NCI-H2107 treated with DMSO at 0.1 percent for 48 hours (cell line): ENCODE measurements at regions not wholly inside any gene's neighbourhood (a gene's known extent, or its start where the extent isn't known, plus 50 kb on each side); places are given as distances from the start of the nearest gene placed in this dataset.

ENCODE experiments used
- DNase-seq: peaks from one replicate; lab custom pipeline; 2025; ENCODE audit not compliant: unreplicated experiment; lab: John Stamatoyannopoulos, UW

- no peak for DNase-seq
Observed at GRCh38 chr2:12965540-12966269, 249.0 kb downstream of the TRIB2 start.

DNA sequence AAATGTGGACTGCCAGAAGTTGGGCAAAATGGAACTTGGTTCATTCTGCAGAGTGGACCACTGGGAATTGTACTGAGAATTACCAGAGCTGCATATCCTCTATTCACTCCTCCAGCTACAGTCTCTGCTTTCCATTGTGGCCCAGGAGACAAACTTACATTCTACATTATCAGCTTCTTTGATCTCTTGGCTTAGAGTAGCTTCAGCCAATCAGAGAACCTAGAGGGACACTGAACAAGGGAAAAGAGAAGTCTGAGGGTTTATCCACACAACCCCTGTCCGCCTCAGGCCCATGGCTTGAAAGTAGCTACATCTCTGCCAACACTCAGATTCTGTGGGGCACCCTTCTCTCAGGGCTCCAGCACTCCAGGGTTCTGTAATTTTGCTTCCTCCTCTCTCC, 251.1 kb downstream of the TRIB2 start:
- DNase-seq = no peak

GRCh38 chr2:12968399-12968798, 251.7 kb downstream of the TRIB2 start:
- no peak for DNase-seq

- no peak for DNase-seq
Observed at GRCh38 chr2:12970861-12971260, 254.1 kb downstream of the TRIB2 start.

GRCh38 chr2:12971581-12972365, 255.0 kb downstream of the TRIB2 start:
- DNase-seq = no peak

GRCh38 chr2:12978066-12978835, 261.5 kb downstream of the TRIB2 start:
- no peak for DNase-seq

GRCh38 chr2:12979066-12979465, 262.3 kb downstream of the TRIB2 start:
- no peak for DNase-seq

DNA sequence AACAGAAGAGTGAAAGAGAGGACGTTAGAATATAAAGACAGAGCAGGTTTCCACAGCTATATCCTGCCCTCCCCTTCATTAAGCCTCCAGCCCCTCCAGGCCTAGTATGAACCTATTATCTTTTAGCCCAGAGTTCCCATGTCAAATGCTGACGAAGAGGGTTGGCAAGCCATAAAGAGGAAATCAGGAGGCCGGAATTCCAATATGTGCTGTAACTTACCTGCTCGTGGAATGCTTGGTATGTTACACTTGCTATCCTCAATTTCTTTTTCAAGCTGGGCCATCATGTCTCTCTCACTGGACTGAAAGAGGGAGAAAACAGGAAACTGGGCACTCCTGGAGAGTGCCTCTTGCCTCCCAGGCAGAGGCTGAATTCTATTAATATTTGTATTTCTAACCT, 264.1 kb downstream of the TRIB2 start:
- DNase-seq = no peak

GRCh38 chr2:12982149-12982584, 265.4 kb downstream of the TRIB2 start:
- DNase-seq = no peak

- DNase-seq = no peak
Observed at GRCh38 chr2:12987246-12987645, 270.5 kb downstream of the TRIB2 start.

DNA sequence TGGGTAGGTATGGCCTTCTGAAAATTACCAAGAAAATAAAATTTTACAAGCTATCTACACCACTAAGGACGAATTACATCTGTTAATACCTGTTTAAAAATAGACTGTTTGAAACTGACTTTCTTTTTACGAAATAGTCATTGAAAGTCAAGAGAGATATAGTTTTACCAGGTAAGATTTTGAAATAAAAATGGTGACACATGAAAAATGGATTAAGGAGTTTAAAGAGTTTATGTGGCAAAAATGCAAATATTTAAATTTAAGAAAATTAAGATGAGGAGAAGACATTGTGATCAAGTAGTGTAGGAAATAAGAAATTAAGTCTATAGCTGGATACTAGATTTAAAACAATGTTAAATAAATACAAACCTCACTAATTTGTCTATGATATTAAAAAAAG, 271.5 kb downstream of the TRIB2 start:
- no peak for DNase-seq

GRCh38 chr2:12990523-12990922, 273.8 kb downstream of the TRIB2 start:
- no peak for DNase-seq

GRCh38 chr2:12998685-12999084, 281.9 kb downstream of the TRIB2 start:
- DNase-seq = no peak

DNA sequence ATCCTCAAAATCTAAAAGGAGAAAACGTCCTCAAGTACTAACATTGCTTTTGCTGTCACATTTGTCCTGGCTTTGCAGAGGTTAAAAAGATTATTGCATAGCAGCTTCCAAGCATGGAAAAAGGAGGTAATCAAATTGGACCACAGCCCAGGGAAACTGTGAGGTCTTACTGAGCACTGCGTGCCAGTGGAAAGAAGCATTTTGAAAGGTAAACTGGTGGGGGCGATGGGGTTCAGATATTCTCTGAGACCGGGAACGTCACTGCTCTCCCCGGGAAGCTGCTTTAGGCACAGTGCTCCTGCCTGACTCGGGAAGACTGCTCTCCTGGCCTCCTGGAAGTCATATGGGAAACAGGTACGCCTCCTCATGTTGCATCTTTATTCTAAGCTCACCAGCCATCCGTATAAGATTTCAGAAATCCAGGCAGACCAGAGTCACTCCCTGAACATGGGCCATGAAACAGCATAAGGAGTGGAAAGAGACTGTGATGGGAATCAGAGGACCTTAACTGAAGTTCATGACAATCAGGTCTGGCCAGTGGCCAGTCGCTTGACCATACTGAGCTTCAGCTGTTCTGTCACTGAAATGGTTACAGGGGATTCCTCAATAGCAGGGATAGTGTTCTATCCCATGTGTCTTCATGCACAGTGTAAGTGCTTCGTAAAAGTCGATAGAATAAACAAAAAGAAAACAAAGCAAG, 284.1 kb downstream of the TRIB2 start:
- no peak for DNase-seq

- DNase-seq = no peak
Observed at GRCh38 chr2:13001408-13001807, 284.7 kb downstream of the TRIB2 start.

- no peak for DNase-seq
Observed at GRCh38 chr2:13002536-13003331, 286.0 kb downstream of the TRIB2 start.

- no peak for DNase-seq
Observed at GRCh38 chr2:13003500-13003899, 286.8 kb downstream of the TRIB2 start.

GRCh38 chr2:13005048-13005447, 288.3 kb downstream of the TRIB2 start:
- no peak for DNase-seq

DNA sequence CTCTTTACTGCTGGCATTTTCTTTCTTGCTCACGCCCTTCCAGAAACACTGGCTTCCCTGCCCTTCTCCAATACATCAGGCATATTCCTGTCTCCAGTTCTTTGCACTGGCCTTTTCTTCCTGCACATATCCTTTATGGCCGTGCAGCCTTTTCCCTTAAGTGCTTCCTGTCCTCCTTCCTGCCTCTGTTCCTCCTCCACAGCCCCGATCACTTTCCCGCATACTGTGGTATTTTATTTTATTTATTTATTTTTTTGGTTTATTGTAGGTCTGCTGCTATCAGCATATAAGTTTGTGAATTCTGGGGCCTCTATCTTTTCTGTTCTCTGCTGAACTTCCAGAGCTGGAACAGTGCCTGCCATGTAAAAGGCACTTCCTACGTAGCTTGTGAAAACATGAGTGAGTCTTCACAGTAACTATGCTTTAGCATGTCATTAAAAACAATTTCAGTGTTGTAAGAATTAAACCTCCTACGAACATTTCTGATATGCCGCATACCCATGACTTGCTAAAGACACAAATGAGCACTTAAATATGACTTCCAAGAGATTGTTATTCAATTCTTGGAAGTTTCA, 289.1 kb downstream of the TRIB2 start:
- no peak for DNase-seq

- DNase-seq = no peak
Observed at GRCh38 chr2:13006426-13006825, 289.7 kb downstream of the TRIB2 start.
